ENCODE measurements at regions not wholly inside any gene's neighbourhood (a gene's known extent, or its start where the extent isn't known, plus 50 kb on each side); places are given as distances from the start of the nearest gene placed in this dataset.

DNA sequence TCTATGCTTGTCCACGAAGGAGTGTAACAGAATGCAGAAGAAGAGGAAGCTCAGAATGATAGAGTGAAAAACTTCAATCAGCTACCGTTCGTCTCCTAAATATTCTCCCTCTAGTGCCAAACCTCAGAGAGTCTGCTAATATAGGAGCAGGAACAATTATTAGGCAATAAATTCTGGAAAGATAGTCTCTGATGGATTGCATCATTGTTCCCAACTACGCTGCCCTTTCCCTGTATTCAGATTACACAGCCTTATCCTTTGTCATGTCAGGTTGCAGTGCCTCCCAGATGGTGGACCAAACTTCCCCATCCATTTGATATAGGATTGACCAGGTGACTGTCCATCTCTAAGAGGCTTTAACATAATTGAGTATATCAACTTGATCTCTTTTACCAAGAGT is 811.5 kb upstream of the CHAC2 start:
- H3K27me3 ChIP-seq (ENCODE audit: low read length): no peaks in the 10 kb centered on the region
- H3K9me2 ChIP-seq (replicated peaks; ENCODE audit: insufficient read depth, low read length): no peaks in the 10 kb centered on the region
- H3F3A ChIP-seq (ENCODE audit: insufficient read depth): no peaks in the 10 kb centered on the region
- H3K9me3 ChIP-seq (ENCODE audit: insufficient read depth, low read length): no peaks in the 10 kb centered on the region
- H3K36me3 ChIP-seq (ENCODE audit: low read length): no peaks in the 10 kb centered on the region
- no peak overlapping the region for H3K4me3 ChIP-seq (ENCODE audit: insufficient read depth, low read length, poor library complexity, severe bottlenecking)
- no peaks in the 10 kb centered on the region for H4K20me1 ChIP-seq (ENCODE audit: low read depth, low read length)
- H3K4me2 ChIP-seq (ENCODE audit: low read depth, low read length, poor library complexity, severe bottlenecking): no peak overlapping the region
- no peak overlapping the region for H3K27ac ChIP-seq (ENCODE audit: low read depth, low read length)
- H3K9ac ChIP-seq (ENCODE audit: low read length): no peak overlapping the region
- H3K79me2 ChIP-seq (ENCODE audit: insufficient read depth, low read length): no peaks in the 10 kb centered on the region
- TF ChIP-seq EZH2phosphoT487 (conservative IDR thresholded peaks at IDR 0.05; ENCODE audit: low read length): no peak
- TF ChIP-seq, protein P1, sequence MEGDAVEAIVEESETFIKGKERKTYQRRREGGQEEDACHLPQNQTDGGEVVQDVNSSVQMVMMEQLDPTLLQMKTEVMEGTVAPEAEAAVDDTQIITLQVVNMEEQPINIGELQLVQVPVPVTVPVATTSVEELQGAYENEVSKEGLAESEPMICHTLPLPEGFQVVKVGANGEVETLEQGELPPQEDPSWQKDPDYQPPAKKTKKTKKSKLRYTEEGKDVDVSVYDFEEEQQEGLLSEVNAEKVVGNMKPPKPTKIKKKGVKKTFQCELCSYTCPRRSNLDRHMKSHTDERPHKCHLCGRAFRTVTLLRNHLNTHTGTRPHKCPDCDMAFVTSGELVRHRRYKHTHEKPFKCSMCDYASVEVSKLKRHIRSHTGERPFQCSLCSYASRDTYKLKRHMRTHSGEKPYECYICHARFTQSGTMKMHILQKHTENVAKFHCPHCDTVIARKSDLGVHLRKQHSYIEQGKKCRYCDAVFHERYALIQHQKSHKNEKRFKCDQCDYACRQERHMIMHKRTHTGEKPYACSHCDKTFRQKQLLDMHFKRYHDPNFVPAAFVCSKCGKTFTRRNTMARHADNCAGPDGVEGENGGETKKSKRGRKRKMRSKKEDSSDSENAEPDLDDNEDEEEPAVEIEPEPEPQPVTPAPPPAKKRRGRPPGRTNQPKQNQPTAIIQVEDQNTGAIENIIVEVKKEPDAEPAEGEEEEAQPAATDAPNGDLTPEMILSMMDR (IDR thresholded peaks at IDR 0.05; ENCODE audit: insufficient read depth, low read length, poor library complexity, severe bottlenecking): no peak
- no peak overlapping the region for H2AFZ ChIP-seq (ENCODE audit: low read depth, low read length, severe bottlenecking)

DNA sequence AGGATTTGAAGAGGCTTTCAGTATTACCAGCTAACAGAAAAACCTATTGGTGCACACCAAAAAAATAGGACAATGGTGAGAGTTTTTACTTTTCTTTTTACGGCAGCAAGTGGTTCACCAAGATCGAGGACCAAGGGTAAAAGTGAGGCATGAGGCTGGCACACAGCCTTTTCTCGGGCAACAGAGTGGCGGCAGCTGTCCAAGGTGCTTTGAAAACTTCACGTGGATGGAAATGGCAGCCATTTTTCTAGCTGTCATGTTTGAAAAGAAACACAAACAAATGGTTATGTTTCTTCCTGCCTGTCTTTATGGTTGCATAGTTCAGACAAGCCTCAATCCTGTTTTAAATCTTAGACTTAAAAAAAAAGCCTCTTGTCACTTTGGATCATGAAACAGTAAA is 812.5 kb upstream of the CHAC2 start:
- Histone ChIP-seq H3K9ac (ENCODE audit: low read length) (no peak overlapping the region), H3K27ac (ENCODE audit: low read depth, low read length) (no peak overlapping the region), H4K20me1 (ENCODE audit: low read depth, low read length) (no peaks in the 10 kb centered on the region), H3K4me2 (ENCODE audit: low read depth, low read length, poor library complexity, severe bottlenecking) (no peak overlapping the region), H3K4me3 (ENCODE audit: insufficient read depth, low read length, poor library complexity, severe bottlenecking) (no peak overlapping the region), H3K9me3 (ENCODE audit: insufficient read depth, low read length) (no peaks in the 10 kb centered on the region), H3K27me3 (ENCODE audit: low read length) (no peaks in the 10 kb centered on the region), H3K9me2 (replicated peaks; ENCODE audit: insufficient read depth, low read length) (no peaks in the 10 kb centered on the region), H3K79me2 (ENCODE audit: insufficient read depth, low read length) (no peaks in the 10 kb centered on the region), H3K36me3 (ENCODE audit: low read length) (no peaks in the 10 kb centered on the region), H2AFZ (ENCODE audit: low read depth, low read length, severe bottlenecking) (no peak overlapping the region), H3F3A (ENCODE audit: insufficient read depth) (no peaks in the 10 kb centered on the region)
- TF ChIP-seq EZH2phosphoT487 (conservative IDR thresholded peaks at IDR 0.05; ENCODE audit: low read length): no peak
- TF ChIP-seq, protein P1 (IDR thresholded peaks at IDR 0.05; ENCODE audit: insufficient read depth, low read length, poor library complexity, severe bottlenecking): no peak

DNA sequence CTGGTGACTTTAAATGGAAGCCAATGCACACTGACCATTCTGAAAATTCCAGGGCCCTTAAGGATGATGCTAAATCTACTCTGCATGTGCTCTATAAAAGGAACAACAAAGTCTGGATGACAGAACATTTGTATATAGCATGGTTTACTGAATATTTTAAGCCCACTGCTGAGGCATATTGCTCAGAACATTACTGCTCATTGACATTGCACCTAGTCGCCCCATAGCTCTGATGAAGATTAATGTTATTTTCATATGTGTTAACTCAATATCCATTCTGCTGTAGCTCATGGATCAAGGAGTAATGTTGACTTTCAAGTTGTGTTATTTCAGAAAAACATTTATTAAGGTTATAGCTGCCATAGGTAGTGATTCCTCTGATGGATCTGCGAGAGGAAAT is 827.5 kb upstream of the CHAC2 start:
- Histone ChIP-seq H3K4me2 (ENCODE audit: low read depth, low read length, poor library complexity, severe bottlenecking) (no peak overlapping the region), H3K27me3 (ENCODE audit: low read length) (no peaks in the 10 kb centered on the region), H3F3A (ENCODE audit: insufficient read depth) (no peaks in the 10 kb centered on the region), H3K27ac (ENCODE audit: low read depth, low read length) (no peak overlapping the region), H3K36me3 (ENCODE audit: low read length) (no peaks in the 10 kb centered on the region), H4K20me1 (ENCODE audit: low read depth, low read length) (no peaks in the 10 kb centered on the region), H3K79me2 (ENCODE audit: insufficient read depth, low read length) (no peaks in the 10 kb centered on the region), H2AFZ (ENCODE audit: low read depth, low read length, severe bottlenecking) (no peak overlapping the region), H3K4me3 (ENCODE audit: insufficient read depth, low read length, poor library complexity, severe bottlenecking) (no peak overlapping the region), H3K9ac (ENCODE audit: low read length) (no peak overlapping the region), H3K9me3 (ENCODE audit: insufficient read depth, low read length) (no peaks in the 10 kb centered on the region), H3K9me2 (replicated peaks; ENCODE audit: insufficient read depth, low read length) (no peaks in the 10 kb centered on the region)
- no peak for TF ChIP-seq EZH2phosphoT487 (conservative IDR thresholded peaks at IDR 0.05; ENCODE audit: low read length)
- TF ChIP-seq, protein P1 (IDR thresholded peaks at IDR 0.05; ENCODE audit: insufficient read depth, low read length, poor library complexity, severe bottlenecking): no peak

DNA sequence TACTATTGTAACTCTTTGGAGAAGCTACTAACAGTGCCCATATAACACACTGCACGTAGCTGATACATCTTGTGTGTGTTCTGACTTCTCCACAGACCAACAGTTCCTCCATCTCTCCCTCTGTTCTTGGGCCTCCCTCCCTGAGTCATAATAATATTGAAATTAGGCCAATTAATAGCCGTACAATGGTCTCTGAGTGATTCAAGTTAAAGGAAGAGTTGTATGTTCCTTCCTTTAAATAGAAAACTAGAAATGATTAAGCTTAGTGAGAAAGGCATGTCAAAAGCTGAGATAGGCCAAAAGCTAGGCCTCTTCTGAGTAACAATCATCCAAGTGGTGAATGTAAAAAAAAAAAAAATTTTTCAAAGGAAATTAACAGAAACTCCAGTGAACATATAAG is 828.4 kb upstream of the CHAC2 start:
- H3K27me3 ChIP-seq (ENCODE audit: low read length): no peaks in the 10 kb centered on the region
- no peak overlapping the region for H3K9ac ChIP-seq (ENCODE audit: low read length)
- no peaks in the 10 kb centered on the region for H3K79me2 ChIP-seq (ENCODE audit: insufficient read depth, low read length)
- no peaks in the 10 kb centered on the region for H3F3A ChIP-seq (ENCODE audit: insufficient read depth)
- no peaks in the 10 kb centered on the region for H3K36me3 ChIP-seq (ENCODE audit: low read length)
- no peaks in the 10 kb centered on the region for H4K20me1 ChIP-seq (ENCODE audit: low read depth, low read length)
- TF ChIP-seq EZH2phosphoT487 (conservative IDR thresholded peaks at IDR 0.05; ENCODE audit: low read length): no peak
- TF ChIP-seq, protein P1 (IDR thresholded peaks at IDR 0.05; ENCODE audit: insufficient read depth, low read length, poor library complexity, severe bottlenecking): no peak
- no peaks in the 10 kb centered on the region for H3K9me3 ChIP-seq (ENCODE audit: insufficient read depth, low read length)
- no peak overlapping the region for H3K4me2 ChIP-seq (ENCODE audit: low read depth, low read length, poor library complexity, severe bottlenecking)
- H3K9me2 ChIP-seq (replicated peaks; ENCODE audit: insufficient read depth, low read length): no peaks in the 10 kb centered on the region
- H3K27ac ChIP-seq (ENCODE audit: low read depth, low read length): no peak overlapping the region
- H2AFZ ChIP-seq (ENCODE audit: low read depth, low read length, severe bottlenecking): no peak overlapping the region
- no peak overlapping the region for H3K4me3 ChIP-seq (ENCODE audit: insufficient read depth, low read length, poor library complexity, severe bottlenecking)

Measured in SU-DHL-6 (cell line).